PFSK-1 (cell line): ENCODE measurements at regions not wholly inside any gene's neighbourhood (a gene's known extent, or its start where the extent isn't known, plus 50 kb on each side); places are given as distances from the start of the nearest gene placed in this dataset.

Experiments used
- SIN3A ChIP-seq: IDR thresholded peaks from 2 replicates; pipeline ENCODE4 v1.6.1; 2012; ENCODE audit warnings: mild to moderate bottlenecking, low read length, moderate library complexity, borderline replicate concordance; ENCODE audit not compliant: insufficient read depth
- TF ChIP-seq, protein P1 (sequence below), 2 experiments: IDR thresholded peaks; 2 replicates each; pipeline versions ENCODE4 v1.6.1 to v1.8.0; 2011 to 2012; ENCODE audit warnings: low read depth in 2 of 2, low read length in 2 of 2, control low read depth in 1 of 2, inconsistent platforms in 1 of 2, mild to moderate bottlenecking in 1 of 2, moderate library complexity in 1 of 2; ENCODE audit not compliant: insufficient read depth in 1 of 2

- TF ChIP-seq, protein P1, sequence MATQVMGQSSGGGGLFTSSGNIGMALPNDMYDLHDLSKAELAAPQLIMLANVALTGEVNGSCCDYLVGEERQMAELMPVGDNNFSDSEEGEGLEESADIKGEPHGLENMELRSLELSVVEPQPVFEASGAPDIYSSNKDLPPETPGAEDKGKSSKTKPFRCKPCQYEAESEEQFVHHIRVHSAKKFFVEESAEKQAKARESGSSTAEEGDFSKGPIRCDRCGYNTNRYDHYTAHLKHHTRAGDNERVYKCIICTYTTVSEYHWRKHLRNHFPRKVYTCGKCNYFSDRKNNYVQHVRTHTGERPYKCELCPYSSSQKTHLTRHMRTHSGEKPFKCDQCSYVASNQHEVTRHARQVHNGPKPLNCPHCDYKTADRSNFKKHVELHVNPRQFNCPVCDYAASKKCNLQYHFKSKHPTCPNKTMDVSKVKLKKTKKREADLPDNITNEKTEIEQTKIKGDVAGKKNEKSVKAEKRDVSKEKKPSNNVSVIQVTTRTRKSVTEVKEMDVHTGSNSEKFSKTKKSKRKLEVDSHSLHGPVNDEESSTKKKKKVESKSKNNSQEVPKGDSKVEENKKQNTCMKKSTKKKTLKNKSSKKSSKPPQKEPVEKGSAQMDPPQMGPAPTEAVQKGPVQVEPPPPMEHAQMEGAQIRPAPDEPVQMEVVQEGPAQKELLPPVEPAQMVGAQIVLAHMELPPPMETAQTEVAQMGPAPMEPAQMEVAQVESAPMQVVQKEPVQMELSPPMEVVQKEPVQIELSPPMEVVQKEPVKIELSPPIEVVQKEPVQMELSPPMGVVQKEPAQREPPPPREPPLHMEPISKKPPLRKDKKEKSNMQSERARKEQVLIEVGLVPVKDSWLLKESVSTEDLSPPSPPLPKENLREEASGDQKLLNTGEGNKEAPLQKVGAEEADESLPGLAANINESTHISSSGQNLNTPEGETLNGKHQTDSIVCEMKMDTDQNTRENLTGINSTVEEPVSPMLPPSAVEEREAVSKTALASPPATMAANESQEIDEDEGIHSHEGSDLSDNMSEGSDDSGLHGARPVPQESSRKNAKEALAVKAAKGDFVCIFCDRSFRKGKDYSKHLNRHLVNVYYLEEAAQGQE (IDR thresholded peaks at IDR 0.05; ENCODE audit: insufficient read depth in 1 of 2, low read depth in 2 of 2, low read length in 2 of 2): no peak
- TF ChIP-seq SIN3A: no peak
Observed at GRCh38 chr4:125401784-125402183, 87.0 kb downstream of the FAT4 start.
